Activated CD8-positive, alpha-beta T cell treated with anti-CD3 and anti-CD28 coated beads for 36 hours (primary cell): ENCODE measurements at regions not wholly inside any gene's neighbourhood (a gene's known extent, or its start where the extent isn't known, plus 50 kb on each side); places are given as distances from the start of the nearest gene placed in this dataset.

Source experiments
- ATAC-seq: fragments of 200-7000 bp; cut with Tn5 transposase; one replicate; pipeline ENCODE4 v1.10.0; 2021; ENCODE audit warnings: mild to moderate bottlenecking, moderate library complexity
- CTCF ChIA-PET: fragments of 350-600 bp; sonication (Branson Sonifier 250); formaldehyde crosslinking; loops from one replicate; lab custom pipeline; 2021; ENCODE audit warnings: antibody characterized with exemption; lab: Charles Lee
- POLR2A ChIA-PET: fragments of 350-600 bp; sonication (Branson Sonifier 250); formaldehyde crosslinking; loops from one replicate; lab custom pipeline; 2021; ENCODE audit warnings: antibody characterized with exemption; lab: Charles Lee
- DNase-seq: peaks from one replicate; pipeline ENCODE4 v3.0.0-alpha.2; 2020
- H3K27ac Mint-ChIP-seq: one replicate; pipeline ENCODE4 v1.8.0; 2021; ENCODE audit warnings: mild to moderate bottlenecking, mixed read lengths
- H3K27me3 Mint-ChIP-seq: one replicate; pipeline ENCODE4 v1.8.0; 2021; ENCODE audit warnings: mixed read lengths
- H3K36me3 Mint-ChIP-seq: one replicate; pipeline ENCODE4 v1.8.0; 2021; ENCODE audit warnings: low read depth, mixed read lengths
- H3K4me1 Mint-ChIP-seq: one replicate; pipeline ENCODE4 v1.8.0; 2021; ENCODE audit warnings: low read depth, mixed read lengths
- H3K4me3 Mint-ChIP-seq: one replicate; pipeline ENCODE4 v1.8.0; 2021; ENCODE audit warnings: mild to moderate bottlenecking, moderate library complexity, mixed read lengths
- H3K9me3 Mint-ChIP-seq: one replicate; pipeline ENCODE4 v1.8.0; 2021; ENCODE audit warnings: mixed read lengths
- intact Hi-C: fragments of 100-400 bp; cut with micrococcal nuclease; formaldehyde crosslinking; loops from one replicate; pipeline ENCODE4 v1.10.0; 2022
- TF ChIP-seq, protein P1 (sequence below): fragments of 200-600 bp; IDR thresholded peaks from one replicate; pipeline ENCODE4 v1.8.0; 2022; ENCODE audit warnings: antibody characterized with exemption, mild to moderate bottlenecking

GRCh38 chr12:105580821-105581352 lies 250.4 kb downstream of the C12orf75 start:
- peaks cover 14% of the 10 kb centered on the region for H3K27me3 Mint-ChIP-seq
- no peak for DNase-seq
- no peaks in the 10 kb centered on the region for H3K9me3 Mint-ChIP-seq
- no peak for ATAC-seq
- H3K27ac Mint-ChIP-seq = no peak overlapping the region
- ChIA-PET POLR2A (no interaction called here), CTCF (no interaction called here)
- no peak overlapping the region for H3K4me3 Mint-ChIP-seq
- H3K4me1 Mint-ChIP-seq = no peaks in the 10 kb centered on the region
- intact Hi-C loops = no loop called here
- TF ChIP-seq, protein P1, sequence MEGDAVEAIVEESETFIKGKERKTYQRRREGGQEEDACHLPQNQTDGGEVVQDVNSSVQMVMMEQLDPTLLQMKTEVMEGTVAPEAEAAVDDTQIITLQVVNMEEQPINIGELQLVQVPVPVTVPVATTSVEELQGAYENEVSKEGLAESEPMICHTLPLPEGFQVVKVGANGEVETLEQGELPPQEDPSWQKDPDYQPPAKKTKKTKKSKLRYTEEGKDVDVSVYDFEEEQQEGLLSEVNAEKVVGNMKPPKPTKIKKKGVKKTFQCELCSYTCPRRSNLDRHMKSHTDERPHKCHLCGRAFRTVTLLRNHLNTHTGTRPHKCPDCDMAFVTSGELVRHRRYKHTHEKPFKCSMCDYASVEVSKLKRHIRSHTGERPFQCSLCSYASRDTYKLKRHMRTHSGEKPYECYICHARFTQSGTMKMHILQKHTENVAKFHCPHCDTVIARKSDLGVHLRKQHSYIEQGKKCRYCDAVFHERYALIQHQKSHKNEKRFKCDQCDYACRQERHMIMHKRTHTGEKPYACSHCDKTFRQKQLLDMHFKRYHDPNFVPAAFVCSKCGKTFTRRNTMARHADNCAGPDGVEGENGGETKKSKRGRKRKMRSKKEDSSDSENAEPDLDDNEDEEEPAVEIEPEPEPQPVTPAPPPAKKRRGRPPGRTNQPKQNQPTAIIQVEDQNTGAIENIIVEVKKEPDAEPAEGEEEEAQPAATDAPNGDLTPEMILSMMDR = no peak
- no peaks in the 10 kb centered on the region for H3K36me3 Mint-ChIP-seq

DNA sequence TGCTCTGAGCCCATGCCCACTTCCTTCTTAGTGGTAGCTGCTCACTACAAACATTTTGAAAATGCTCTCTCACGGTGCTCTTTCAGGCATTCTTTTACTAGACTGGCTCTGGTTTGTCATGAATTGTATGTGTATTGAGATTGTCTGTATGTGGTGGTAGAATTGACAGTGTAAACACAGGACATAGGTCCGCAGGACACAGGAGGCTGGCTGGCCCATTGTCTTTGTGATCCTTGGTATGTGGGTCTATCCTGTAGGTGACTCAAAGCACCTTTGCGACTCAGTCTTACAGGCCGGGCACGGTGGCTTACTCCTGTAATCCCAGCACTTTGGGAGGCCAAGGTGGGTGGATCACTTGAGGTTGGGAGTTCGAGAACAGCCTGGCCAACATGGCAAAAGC lies 250.9 kb downstream of the C12orf75 start:
- ATAC-seq = no peak
- CTCF ChIA-PET = no interaction called here

GRCh38 chr12:105585107-105585506 lies 254.6 kb downstream of the C12orf75 start:
- ATAC-seq = no peak
- no peaks in the 10 kb centered on the region for H3K36me3 Mint-ChIP-seq
- intact Hi-C loops = no loop called here

More for the DNA sequence above, 250.9 kb downstream of the C12orf75 start:
- intact Hi-C loops = no loop called here
- TF ChIP-seq, protein P1 = no peak
- Mint-ChIP-seq H3K36me3 (no peaks in the 10 kb centered on the region), H3K27ac (no peak overlapping the region), H3K4me1 (no peaks in the 10 kb centered on the region), H3K4me3 (no peak overlapping the region), H3K9me3 (no peaks in the 10 kb centered on the region), H3K27me3 (peaks cover 15% of the 10 kb centered on the region)
- no peak for DNase-seq
- POLR2A ChIA-PET = no interaction called here

DNA sequence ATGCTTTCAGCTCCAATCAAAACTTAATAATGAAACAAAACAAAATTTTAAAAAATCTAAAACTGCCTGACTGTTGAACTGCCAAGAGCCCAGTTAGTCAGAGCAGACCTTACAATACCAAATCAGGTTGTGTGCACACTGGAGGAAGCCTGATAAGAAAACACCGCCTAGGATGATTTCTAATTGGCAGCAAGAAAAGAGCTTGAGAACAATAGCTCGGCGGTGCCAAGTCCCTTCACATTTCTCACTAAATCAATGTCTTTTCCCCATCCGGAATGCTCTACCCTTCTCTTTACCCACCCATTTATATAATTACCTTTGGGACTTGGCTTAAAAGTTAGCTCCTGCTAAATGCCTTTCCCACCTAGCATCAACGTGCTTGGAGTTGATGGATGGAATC lies 256.7 kb downstream of the C12orf75 start:
- no peak overlapping the region for H3K27ac Mint-ChIP-seq
- H3K4me1 Mint-ChIP-seq = no peaks in the 10 kb centered on the region
- DNase-seq (no peak), ATAC-seq (no peak)
- TF ChIP-seq, protein P1 = no peak
- no peak overlapping the region for H3K4me3 Mint-ChIP-seq
- H3K27me3 Mint-ChIP-seq = peaks cover 9% of the 10 kb centered on the region
- no peaks in the 10 kb centered on the region for H3K9me3 Mint-ChIP-seq
- ChIA-PET POLR2A (no interaction called here), CTCF (interaction anchor here (1.2 kb wide), 1 partner anchor 12 kb away, joined by 3 read pairs; no protein-coding TSS in a partner anchor)
- intact Hi-C loops = no loop called here
- H3K36me3 Mint-ChIP-seq = no peaks in the 10 kb centered on the region

More at GRCh38 chr12:105585107-105585506, 254.6 kb downstream of the C12orf75 start:
- no peaks in the 10 kb centered on the region for H3K9me3 Mint-ChIP-seq
- TF ChIP-seq, protein P1 = no peak
- H3K4me3 Mint-ChIP-seq = no peak overlapping the region
- H3K27ac Mint-ChIP-seq = no peak overlapping the region
- POLR2A ChIA-PET = no interaction called here
- peaks cover 9% of the 10 kb centered on the region for H3K27me3 Mint-ChIP-seq
- CTCF ChIA-PET = no interaction called here
- DNase-seq = no peak
- H3K4me1 Mint-ChIP-seq = no peaks in the 10 kb centered on the region

DNA sequence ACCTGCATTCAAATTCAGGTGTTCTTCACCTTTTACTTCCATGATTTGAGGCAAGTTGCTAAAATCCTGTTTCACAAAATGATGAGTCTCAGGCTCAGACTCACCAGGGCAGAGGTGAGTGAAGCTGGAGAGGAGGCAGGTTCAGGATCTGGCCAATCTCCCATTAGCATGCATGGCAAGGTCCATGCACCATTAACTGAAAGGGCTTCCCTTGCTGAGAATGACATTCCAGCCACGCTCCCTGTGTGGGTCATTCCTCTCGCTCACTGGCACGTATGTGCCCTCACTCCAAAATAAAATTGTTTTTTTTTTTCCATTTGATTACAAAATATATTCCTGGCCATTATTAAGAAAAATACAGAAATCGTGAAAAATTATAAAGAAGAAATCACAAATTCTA lies 257.6 kb downstream of the C12orf75 start:
- ChIA-PET CTCF (no interaction called here), POLR2A (no interaction called here)
- intact Hi-C loops = no loop called here
- ATAC-seq (no peak), DNase-seq (no peak)
- TF ChIP-seq, protein P1 = no peak
- H3K27ac Mint-ChIP-seq = no peak overlapping the region
- no peaks in the 10 kb centered on the region for H3K9me3 Mint-ChIP-seq
- no peaks in the 10 kb centered on the region for H3K36me3 Mint-ChIP-seq
- H3K27me3 Mint-ChIP-seq = peaks cover 9% of the 10 kb centered on the region
- H3K4me3 Mint-ChIP-seq = no peak overlapping the region
- no peaks in the 10 kb centered on the region for H3K4me1 Mint-ChIP-seq
